ENCODE measurements at regions not wholly inside any gene's neighbourhood (a gene's known extent, or its start where the extent isn't known, plus 50 kb on each side); places are given as distances from the start of the nearest gene placed in this dataset.

GRCh38 chr2:176751314-176752227 lies 461.0 kb upstream of the HNRNPA3 start:
- Mint-ChIP-seq H3K27ac (ENCODE audit: unreplicated experiment) (no peak overlapping the region), H3K4me3 (ENCODE audit: low read depth, unreplicated experiment) (no peak overlapping the region), H3K27me3 (ENCODE audit: unreplicated experiment) (peaks cover 8% of the 10 kb centered on the region), H3K9me3 (ENCODE audit: low read depth, unreplicated experiment) (no peaks in the 10 kb centered on the region), H3K36me3 (ENCODE audit: insufficient read depth, unreplicated experiment) (no peaks in the 10 kb centered on the region), H3K4me1 (ENCODE audit: low read depth, unreplicated experiment) (peaks cover 7% of the 10 kb centered on the region)
- intact Hi-C loops (cut with micrococcal nuclease; ENCODE audit: unreplicated experiment) = no loop called here
- CTCF ChIA-PET = no interaction called here
- no peak for DNase-seq
- no TSS peak for BruUV-seq (replicated peaks)
- TF ChIP-seq, protein P1, sequence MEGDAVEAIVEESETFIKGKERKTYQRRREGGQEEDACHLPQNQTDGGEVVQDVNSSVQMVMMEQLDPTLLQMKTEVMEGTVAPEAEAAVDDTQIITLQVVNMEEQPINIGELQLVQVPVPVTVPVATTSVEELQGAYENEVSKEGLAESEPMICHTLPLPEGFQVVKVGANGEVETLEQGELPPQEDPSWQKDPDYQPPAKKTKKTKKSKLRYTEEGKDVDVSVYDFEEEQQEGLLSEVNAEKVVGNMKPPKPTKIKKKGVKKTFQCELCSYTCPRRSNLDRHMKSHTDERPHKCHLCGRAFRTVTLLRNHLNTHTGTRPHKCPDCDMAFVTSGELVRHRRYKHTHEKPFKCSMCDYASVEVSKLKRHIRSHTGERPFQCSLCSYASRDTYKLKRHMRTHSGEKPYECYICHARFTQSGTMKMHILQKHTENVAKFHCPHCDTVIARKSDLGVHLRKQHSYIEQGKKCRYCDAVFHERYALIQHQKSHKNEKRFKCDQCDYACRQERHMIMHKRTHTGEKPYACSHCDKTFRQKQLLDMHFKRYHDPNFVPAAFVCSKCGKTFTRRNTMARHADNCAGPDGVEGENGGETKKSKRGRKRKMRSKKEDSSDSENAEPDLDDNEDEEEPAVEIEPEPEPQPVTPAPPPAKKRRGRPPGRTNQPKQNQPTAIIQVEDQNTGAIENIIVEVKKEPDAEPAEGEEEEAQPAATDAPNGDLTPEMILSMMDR (IDR thresholded peaks at IDR 0.05; ENCODE audit: unreplicated experiment) = no peak

DNA sequence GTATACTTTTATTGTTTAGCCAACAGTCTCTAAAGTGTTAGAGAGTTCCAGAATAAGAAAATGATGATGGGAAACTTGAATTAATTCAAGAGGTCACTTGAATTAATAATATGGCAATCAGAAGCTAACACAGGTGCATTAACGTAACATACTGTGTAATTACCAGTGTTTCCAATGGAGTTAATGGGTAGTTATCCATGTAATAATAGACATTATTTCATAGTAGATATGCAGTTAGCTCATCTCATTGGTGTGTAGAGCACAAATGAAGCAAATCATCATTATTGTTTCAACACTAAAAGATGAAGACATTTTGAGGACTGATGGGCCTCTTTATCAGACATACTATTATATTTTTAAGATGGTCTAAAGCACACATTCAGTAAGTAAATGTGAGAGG lies 460.3 kb upstream of the HNRNPA3 start:
- BruUV-seq (replicated peaks) = no TSS peak
- Mint-ChIP-seq H3K4me3 (ENCODE audit: low read depth, unreplicated experiment) (no peak overlapping the region), H3K36me3 (ENCODE audit: insufficient read depth, unreplicated experiment) (no peaks in the 10 kb centered on the region), H3K27ac (ENCODE audit: unreplicated experiment) (no peak overlapping the region), H3K4me1 (ENCODE audit: low read depth, unreplicated experiment) (peaks cover 7% of the 10 kb centered on the region), H3K27me3 (ENCODE audit: unreplicated experiment) (peaks cover 13% of the 10 kb centered on the region), H3K9me3 (ENCODE audit: low read depth, unreplicated experiment) (no peaks in the 10 kb centered on the region)
- CTCF ChIA-PET = no interaction called here
- TF ChIP-seq, protein P1 (IDR thresholded peaks at IDR 0.05; ENCODE audit: unreplicated experiment) = no peak
- intact Hi-C loops (cut with micrococcal nuclease; ENCODE audit: unreplicated experiment) = no loop called here
- no peak for DNase-seq

GRCh38 chr2:176753205-176753604 lies 459.4 kb upstream of the HNRNPA3 start:
- DNase-seq = no peak
- no peaks in the 10 kb centered on the region for H3K36me3 Mint-ChIP-seq (ENCODE audit: insufficient read depth, unreplicated experiment)
- H3K27ac Mint-ChIP-seq (ENCODE audit: unreplicated experiment) = no peak overlapping the region
- intact Hi-C loops (cut with micrococcal nuclease; ENCODE audit: unreplicated experiment) = no loop called here
- no peak overlapping the region for H3K4me3 Mint-ChIP-seq (ENCODE audit: low read depth, unreplicated experiment)
- peaks cover 21% of the 10 kb centered on the region for H3K27me3 Mint-ChIP-seq (ENCODE audit: unreplicated experiment)
- no TSS peak for BruUV-seq (replicated peaks)
- TF ChIP-seq, protein P1 (IDR thresholded peaks at IDR 0.05; ENCODE audit: unreplicated experiment) = no peak
- CTCF ChIA-PET = no interaction called here
- no peaks in the 10 kb centered on the region for H3K9me3 Mint-ChIP-seq (ENCODE audit: low read depth, unreplicated experiment)
- peaks cover 7% of the 10 kb centered on the region for H3K4me1 Mint-ChIP-seq (ENCODE audit: low read depth, unreplicated experiment)

GRCh38 chr2:176753752-176754474 lies 458.7 kb upstream of the HNRNPA3 start:
- Mint-ChIP-seq H3K9me3 (ENCODE audit: low read depth, unreplicated experiment) (no peaks in the 10 kb centered on the region), H3K4me1 (ENCODE audit: low read depth, unreplicated experiment) (peaks cover 7% of the 10 kb centered on the region), H3K27me3 (ENCODE audit: unreplicated experiment) (peaks cover 21% of the 10 kb centered on the region), H3K36me3 (ENCODE audit: insufficient read depth, unreplicated experiment) (no peaks in the 10 kb centered on the region), H3K4me3 (ENCODE audit: low read depth, unreplicated experiment) (no peak overlapping the region), H3K27ac (ENCODE audit: unreplicated experiment) (no peak overlapping the region)
- CTCF ChIA-PET = no interaction called here
- intact Hi-C loops (cut with micrococcal nuclease; ENCODE audit: unreplicated experiment) = loop anchor here (2.0 kb wide), 1 partner anchor 13 kb away; no protein-coding TSS in a partner anchor
- TF ChIP-seq, protein P1 (IDR thresholded peaks at IDR 0.05; ENCODE audit: unreplicated experiment) = no peak
- no TSS peak for BruUV-seq (replicated peaks)
- no peak for DNase-seq

Measured in Calu3 (cell line).